AG10803 (cell line): ENCODE measurements at regions not wholly inside any gene's neighbourhood (a gene's known extent, or its start where the extent isn't known, plus 50 kb on each side); places are given as distances from the start of the nearest gene placed in this dataset.
A peak's percentile ranks its signal among the peaks of the same experiment; 100 is the strongest.

ENCODE experiments used
- DNase-seq: peaks from one replicate; pipeline ENCODE4 v3.0.0; 2010; ENCODE audit warnings: low read depth
- H3K4me3 ChIP-seq: 2 replicates; pipeline ENCODE4 v1.5.1; 2011; ENCODE audit warnings: mild to moderate bottlenecking, low read length, control low read depth
- CTCF ChIP-seq: conservative IDR thresholded peaks from 2 replicates; pipeline ENCODE4 v1.5.1; 2011; ENCODE audit warnings: mild to moderate bottlenecking, low read length, control low read depth, inconsistent platforms

- no peak for TF ChIP-seq CTCF
- H3K4me3 ChIP-seq: no peak overlapping the region
- DNase-seq: peak; percentile 26
Measured at GRCh38 chr2:49222975-49223528, 68.7 kb upstream of the FSHR start.

GRCh38 chr2:49219741-49220140 lies 65.4 kb upstream of the FSHR start:
- DNase-seq: no peak
- no peak for TF ChIP-seq CTCF
- H3K4me3 ChIP-seq: no peak overlapping the region

GRCh38 chr2:49210191-49210590 lies 55.9 kb upstream of the FSHR start:
- TF ChIP-seq CTCF: no peak
- DNase-seq: no peak
- no peak overlapping the region for H3K4me3 ChIP-seq

- no peak for DNase-seq
- no peak overlapping the region for H3K4me3 ChIP-seq
- no peak for TF ChIP-seq CTCF
Measured at GRCh38 chr2:49207204-49207603, 52.9 kb upstream of the FSHR start.
